H1 (cell line): ENCODE measurements at regions not wholly inside any gene's neighbourhood (a gene's known extent, or its start where the extent isn't known, plus 50 kb on each side); places are given as distances from the start of the nearest gene placed in this dataset.

Experiments used
- CTCF ChIA-PET: fragments of 300-600 bp; sonication (Branson Sonifier 250); formaldehyde crosslinking; loops from one replicate; lab custom pipeline; 2021; ENCODE audit not compliant: partially characterized antibody; lab: Charles Lee
- POLR2A ChIA-PET: fragments of 300-600 bp; sonication (Branson Sonifier 250); formaldehyde crosslinking; loops from one replicate; lab custom pipeline; 2021; ENCODE audit warnings: inconsistent platforms; ENCODE audit not compliant: partially characterized antibody; lab: Charles Lee
- DNase-seq, 2 experiments: peaks; one replicate each; pipeline versions ENCODE4 v3.0.0 to v3.0.0-alpha.2; 2010 to 2022; ENCODE audit warnings: low spot score in 2 of 2, low read depth in 1 of 2, mixed read lengths in 1 of 2
- FAIRE-seq: peaks from 2 replicates; lab custom pipeline; 2011; peaks lifted over from hg19 to GRCh38; lab: Jason Lieb, UNC
- H2AFZ ChIP-seq: 2 replicates; pipeline ENCODE4 v1.8.1; 2012; ENCODE audit warnings: low read length, inconsistent platforms
- H2AK5ac ChIP-seq: 2 replicates; pipeline ENCODE4 v1.6.1; 2013; ENCODE audit warnings: low read depth, low read length
- H2BK120ac ChIP-seq: replicated peaks from 2 replicates; pipeline ENCODE3; 2013; ENCODE audit warnings: low read depth, low read length, inconsistent platforms
- H2BK12ac ChIP-seq: 2 replicates; pipeline ENCODE4 v1.6.1; 2013; ENCODE audit warnings: low read depth, low read length
- H2BK15ac ChIP-seq: 2 replicates; pipeline ENCODE4 v1.6.1; 2013; ENCODE audit warnings: low read length
- H2BK20ac ChIP-seq: 2 replicates; pipeline ENCODE4 v1.6.1; 2013; ENCODE audit warnings: low read length
- H2BK5ac ChIP-seq: 2 replicates; pipeline ENCODE4 v1.6.1; 2013; ENCODE audit warnings: low read depth, low read length
- H3K14ac ChIP-seq: 2 replicates; pipeline ENCODE4 v1.6.1; 2013; ENCODE audit warnings: inconsistent platforms; ENCODE audit not compliant: insufficient read length
- H3K18ac ChIP-seq: 2 replicates; pipeline ENCODE4 v1.6.1; 2013; ENCODE audit warnings: low read length; ENCODE audit errors: extremely low read depth
- H3K23ac ChIP-seq: 2 replicates; pipeline ENCODE4 v1.6.1; 2013; ENCODE audit warnings: inconsistent platforms; ENCODE audit not compliant: insufficient read length
- H3K23me2 ChIP-seq: 2 replicates; pipeline ENCODE4 v1.6.1; 2013; ENCODE audit warnings: low read depth, low read length
- H3K27ac ChIP-seq: 2 replicates; pipeline ENCODE4 v1.6.1; 2011; ENCODE audit warnings: low read depth, low read length, inconsistent platforms
- H3K27me3 ChIP-seq, 4 experiments: replicated peaks in 1 of 4; 1 replicate in 1 of 4; 2 replicates in 3 of 4; pipeline versions ENCODE4 v1.6.1 to v1.8.1; 2011 to 2013; ENCODE audit warnings: low read length in 3 of 4, mild to moderate bottlenecking in 3 of 4, inconsistent platforms in 2 of 4, mixed read lengths in 2 of 4, moderate library complexity in 1 of 4; ENCODE audit not compliant: control insufficient read depth in 3 of 4, insufficient read depth in 3 of 4; ENCODE audit errors: extremely low read depth in 1 of 4
- H3K36me3 ChIP-seq, 4 experiments: 2 replicates each; pipeline versions ENCODE4 v1.6.1 to v1.8.1; 2011 to 2013; ENCODE audit warnings: mild to moderate bottlenecking in 4 of 4, low read length in 3 of 4, moderate library complexity in 2 of 4, control low read depth in 1 of 4, inconsistent platforms in 1 of 4; ENCODE audit not compliant: insufficient read depth in 4 of 4, control insufficient read depth in 2 of 4
- H3K4ac ChIP-seq: replicated peaks from 2 replicates; pipeline ENCODE3; 2013; ENCODE audit warnings: low read length, low read depth, mixed read lengths, inconsistent platforms; ENCODE audit not compliant: insufficient read length
- H3K4me1 ChIP-seq, 4 experiments: replicated peaks in 1 of 4; 1 replicate in 1 of 4; 2 replicates in 3 of 4; pipeline versions ENCODE4 v1.6.1 to v1.8.1; 2011 to 2013; ENCODE audit warnings: low read length in 3 of 4, inconsistent platforms in 2 of 4, mixed read lengths in 1 of 4; ENCODE audit not compliant: insufficient read depth in 4 of 4, control insufficient read depth in 3 of 4
- H3K4me2 ChIP-seq, 2 experiments: 2 replicates each; pipeline versions ENCODE4 v1.6.1 to v1.8.1; 2011 to 2013; ENCODE audit warnings: low read depth in 2 of 2, low read length in 2 of 2, control low read depth in 1 of 2, inconsistent platforms in 1 of 2, mild to moderate bottlenecking in 1 of 2; ENCODE audit not compliant: insufficient read depth in 1 of 2
- H3K4me3 ChIP-seq, 4 experiments: fragments of 200-600, 300-600 bp in 1 of 4; sonication (generic), shearing (Covaris generic), sonication (Bioruptor Twin) in 1 of 4; 2 replicates each; pipeline versions ENCODE4 v1.5.1 to v1.8.1; 2011 to 2016; ENCODE audit warnings: low read length in 4 of 4, low read depth in 3 of 4, control low read depth in 2 of 4, inconsistent platforms in 2 of 4, mild to moderate bottlenecking in 2 of 4, mixed read lengths in 1 of 4, moderate library complexity in 1 of 4; ENCODE audit not compliant: insufficient read depth in 2 of 4; ENCODE audit errors: extremely low read depth in 1 of 4
- H3K56ac ChIP-seq: replicated peaks from 2 replicates; pipeline ENCODE3; 2013; ENCODE audit warnings: low read depth, mild to moderate bottlenecking, mixed read lengths, low read length, inconsistent platforms; ENCODE audit not compliant: insufficient read length
- H3K79me1 ChIP-seq: 2 replicates; pipeline ENCODE4 v1.6.1; 2013; ENCODE audit warnings: low read depth, low read length, control low read depth
- H3K79me2 ChIP-seq, 2 experiments: 2 replicates each; pipeline versions ENCODE4 v1.6.1 to v1.8.1; 2012 to 2013; ENCODE audit warnings: low read length in 2 of 2, mild to moderate bottlenecking in 2 of 2, inconsistent platforms in 1 of 2; ENCODE audit not compliant: insufficient read depth in 2 of 2, control insufficient read depth in 1 of 2
- H3K9ac ChIP-seq, 4 experiments: replicated peaks in 1 of 4; 1 replicate in 1 of 4; 2 replicates in 3 of 4; pipeline versions ENCODE4 v1.6.1 to v1.8.1; 2011 to 2013; ENCODE audit warnings: low read depth in 3 of 4, low read length in 3 of 4, control low read depth in 2 of 4, mild to moderate bottlenecking in 2 of 4, moderate library complexity in 2 of 4, inconsistent platforms in 1 of 4; ENCODE audit errors: extremely low read depth in 1 of 4
- H3K9me3 ChIP-seq, 2 experiments: 2 replicates each; pipeline versions ENCODE4 v1.6.1 to v1.8.1; 2012 to 2013; ENCODE audit warnings: mild to moderate bottlenecking in 2 of 2, moderate library complexity in 2 of 2, control low read depth in 1 of 2, inconsistent platforms in 1 of 2, low read depth in 1 of 2, low read length in 1 of 2, mixed read lengths in 1 of 2; ENCODE audit not compliant: insufficient read depth in 2 of 2
- H4K20me1 ChIP-seq, 2 experiments: replicated peaks in 1 of 2; 2 replicates each; pipeline versions ENCODE3 to v1.8.1; 2011 to 2013; ENCODE audit warnings: inconsistent platforms in 2 of 2, low read length in 2 of 2, mild to moderate bottlenecking in 1 of 2; ENCODE audit not compliant: insufficient read depth in 2 of 2, control insufficient read depth in 1 of 2
- H4K5ac ChIP-seq: 2 replicates; pipeline ENCODE4 v1.6.1; 2013; ENCODE audit warnings: low read length, low read depth, mixed read lengths, inconsistent platforms; ENCODE audit not compliant: insufficient read length
- H4K8ac ChIP-seq: 2 replicates; pipeline ENCODE4 v1.8.0; 2013; ENCODE audit warnings: mild to moderate bottlenecking, moderate library complexity, low read length, inconsistent platforms; ENCODE audit not compliant: insufficient read depth; ENCODE audit errors: extremely low read depth
- H4K91ac ChIP-seq: replicated peaks from 2 replicates; pipeline ENCODE3; 2013; ENCODE audit warnings: low read length, mixed read lengths, inconsistent platforms; ENCODE audit not compliant: insufficient read length
- CBX5 ChIP-seq: fragments of 300-800, 300-1000 bp; sonication (generic); IDR thresholded peaks from 2 replicates; pipeline ENCODE4 v1.7.1; 2016; ENCODE audit warnings: antibody characterized with exemption, low read length, low read depth
- CHD1 ChIP-seq: IDR thresholded peaks from 2 replicates; pipeline ENCODE4 v1.6.1; 2012; ENCODE audit warnings: low read depth, low read length, improper control_type of control experiment
- USF2 ChIP-seq: IDR thresholded peaks from 2 replicates; pipeline ENCODE4 v1.6.1; 2011; ENCODE audit warnings: low read length, improper control_type of control experiment
- WGBS, 2 experiments: shearing (Covaris generic) in 1 of 2; methylation state at CpG; one replicate each; pipeline versions ENCODE4 v1.1.6 to v1.1.7; 2013 to 2015; ENCODE audit warnings: low lambda C conversion rate in 2 of 2, mixed read lengths in 2 of 2, inconsistent platforms in 1 of 2, low coverage in 1 of 2, missing lambda C conversion rate in 1 of 2; ENCODE audit not compliant: insufficient replicate concordance in 2 of 2, insufficient coverage in 1 of 2, insufficient read length in 1 of 2; ENCODE audit errors: extremely low coverage in 1 of 2, missing lambda C conversion rate in 1 of 2; 5-methylcytosine and 5-hydroxymethylcytosine counted together

- no peak overlapping the region for H2BK12ac ChIP-seq
- no peak overlapping the region for H2BK20ac ChIP-seq
- H3K18ac ChIP-seq, result no peak overlapping the region
- H3K36me3 ChIP-seq, result no peaks in the 10 kb centered on the region
- FAIRE-seq (no peak), DNase-seq (no peak)
- no peak overlapping the region for H3K9ac ChIP-seq
- no peaks in the 10 kb centered on the region for H3K23me2 ChIP-seq
- no peak overlapping the region for H4K8ac ChIP-seq
- no peak overlapping the region for H3K27ac ChIP-seq
- H3K79me2 ChIP-seq, result no peaks in the 10 kb centered on the region
- H4K91ac ChIP-seq, result no peak overlapping the region
- no peak overlapping the region for H2BK120ac ChIP-seq
- ChIA-PET CTCF (no interaction called here), POLR2A (no interaction called here)
- H2BK5ac ChIP-seq, result no peak overlapping the region
- H3K23ac ChIP-seq, result no peak overlapping the region
- no peak overlapping the region for H3K14ac ChIP-seq
- no peak overlapping the region for H2BK15ac ChIP-seq
- no peak overlapping the region for H3K4me3 ChIP-seq
- no peaks in the 10 kb centered on the region for H4K20me1 ChIP-seq
- no peak overlapping the region for H3K4me2 ChIP-seq
- H3K4ac ChIP-seq, result no peak overlapping the region
- peaks cover 35 to 46% of the 10 kb centered on the region in 2 experiments for H3K9me3 ChIP-seq
- no peak overlapping the region for H2AK5ac ChIP-seq
- no peaks in the 10 kb centered on the region for H3K27me3 ChIP-seq
- no peaks in the 10 kb centered on the region for H3K79me1 ChIP-seq
- WGBS, 2 experiments, result 78% methylated on average over 5 of the region's 5 CpGs; no CpG with 5 or more reads in 1 of the 2 experiments
- H3K56ac ChIP-seq, result no peak overlapping the region
- H3K4me1 ChIP-seq, result no peaks in the 10 kb centered on the region
- no peak overlapping the region for H2AFZ ChIP-seq
- H4K5ac ChIP-seq, result no peak overlapping the region
- TF ChIP-seq CHD1, result no peak
- TF ChIP-seq USF2, result no peak
- no peak for TF ChIP-seq CBX5
These were observed 131.3 kb upstream of the DPP6 start for GRCh38 chr7:153920897-153921296.
